ENCODE measurements at regions not wholly inside any gene's neighbourhood (a gene's known extent, or its start where the extent isn't known, plus 50 kb on each side); places are given as distances from the start of the nearest gene placed in this dataset.

DNA sequence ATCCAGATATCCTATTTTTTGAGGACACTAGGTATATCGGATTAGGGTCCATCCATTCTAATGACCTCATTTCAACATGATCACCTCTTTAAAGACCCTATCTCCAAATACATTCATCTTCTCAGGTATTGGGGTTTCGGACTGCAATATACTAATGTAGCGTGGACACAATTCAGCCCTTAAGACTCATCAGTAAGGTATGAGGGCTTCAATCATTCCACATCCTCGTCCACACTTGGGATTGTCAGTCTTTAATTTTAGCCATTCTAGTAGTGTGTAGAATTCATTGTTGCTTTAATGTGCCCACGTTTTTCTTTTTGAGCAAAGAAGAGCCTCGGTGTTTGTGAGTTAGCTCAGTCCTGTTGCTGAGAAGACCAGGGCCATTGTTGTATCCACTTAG, 177.0 kb upstream of the TBX3 start:
- H3K36me3 ChIP-seq (ENCODE audit: control insufficient read depth in 1 of 2, insufficient read depth in 2 of 2, low read length in 2 of 2) = no peaks in the 10 kb centered on the region
- H3K27me3 ChIP-seq (ENCODE audit: insufficient read depth, low read length) = no peaks in the 10 kb centered on the region
- no peak overlapping the region for H3K23ac ChIP-seq (ENCODE audit: low read length)
- no peak overlapping the region for H3K14ac ChIP-seq (ENCODE audit: low read length)
- H3K4me3 ChIP-seq (ENCODE audit: low read depth, low read length) = no peak overlapping the region
- H2BK5ac ChIP-seq (ENCODE audit: low read depth, low read length, poor library complexity) = no peak overlapping the region
- no peak overlapping the region for H3K18ac ChIP-seq (ENCODE audit: low read length)
- no peaks in the 10 kb centered on the region for H3K9me3 ChIP-seq (ENCODE audit: insufficient read depth, low read depth, low read length)
- no peak overlapping the region for H3K9ac ChIP-seq (ENCODE audit: low read length)
- H4K12ac ChIP-seq (ENCODE audit: low read depth, low read length) = no peak overlapping the region
- no peak for DNase-seq
- no peak overlapping the region for H3K4me2 ChIP-seq (ENCODE audit: low read length)
- H4K91ac ChIP-seq (ENCODE audit: low read depth, low read length) = no peak overlapping the region
- H3K79me1 ChIP-seq (ENCODE audit: low read length) = no peaks in the 10 kb centered on the region
- H2AFZ ChIP-seq (ENCODE audit: insufficient read depth, low read length, poor library complexity) = no peak overlapping the region
- no peak overlapping the region for H2AK5ac ChIP-seq (ENCODE audit: low read length)
- no peak overlapping the region for H4K8ac ChIP-seq (ENCODE audit: low read depth, low read length)
- no peaks in the 10 kb centered on the region for H3K4me1 ChIP-seq (ENCODE audit: control insufficient read depth in 1 of 2, insufficient read depth in 2 of 2, low read length in 2 of 2)
- WGBS (ENCODE audit: extremely low coverage, insufficient coverage, insufficient read length) = no CpG with 5 or more reads among the region's 6 CpGs
- H3K27ac ChIP-seq (ENCODE audit: low read depth, low read length) = no peak overlapping the region
- no peaks in the 10 kb centered on the region for H3K79me2 ChIP-seq (ENCODE audit: control insufficient read depth, insufficient read depth, low read length, poor library complexity)
- H2BK12ac ChIP-seq (ENCODE audit: low read length) = no peak overlapping the region
- H3K4ac ChIP-seq (ENCODE audit: low read depth, low read length) = no peak overlapping the region
- H2BK120ac ChIP-seq (ENCODE audit: insufficient read depth, low read length, poor library complexity) = no peak overlapping the region

DNA sequence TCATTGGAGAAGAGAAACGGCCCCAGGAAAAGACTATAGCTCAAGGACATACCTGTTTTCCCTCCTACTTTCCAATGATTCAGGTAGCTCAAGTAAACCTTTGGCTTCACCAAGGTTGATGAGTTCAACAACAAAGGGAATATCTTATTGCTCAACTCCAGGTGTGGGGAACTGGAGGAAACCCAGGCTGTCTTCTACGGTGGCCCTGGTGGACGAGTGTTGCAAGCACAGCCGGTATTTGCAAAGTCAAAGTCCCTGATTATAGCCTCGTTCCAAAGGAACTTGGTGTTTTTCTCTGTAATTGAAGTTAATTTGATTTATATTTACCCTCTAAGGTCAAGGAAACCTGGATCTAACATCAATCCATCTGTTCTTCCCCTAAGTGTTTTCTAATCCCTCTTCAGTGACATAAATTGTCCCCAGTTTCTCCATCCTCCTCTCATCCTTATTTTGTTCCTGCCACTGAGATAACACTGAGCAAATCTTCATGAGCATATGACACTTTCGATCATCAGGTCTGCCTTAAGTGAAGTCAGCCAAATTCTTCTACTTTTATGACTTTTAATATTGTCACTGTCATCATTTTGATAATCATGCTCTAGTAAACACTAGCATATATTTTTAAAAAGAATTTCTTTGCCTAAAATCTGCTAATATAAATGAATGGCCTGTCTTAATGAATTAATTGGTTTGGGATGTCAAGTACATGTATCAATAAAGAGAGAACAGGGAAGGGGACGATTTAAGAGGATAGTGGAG, 174.6 kb upstream of the TBX3 start:
- Histone ChIP-seq H2BK120ac (ENCODE audit: insufficient read depth, low read length, poor library complexity) (no peak overlapping the region), H3K9me3 (ENCODE audit: insufficient read depth, low read depth, low read length) (peaks cover 2% of the 10 kb centered on the region), H3K79me2 (ENCODE audit: control insufficient read depth, insufficient read depth, low read length, poor library complexity) (no peaks in the 10 kb centered on the region), H3K4me3 (ENCODE audit: low read depth, low read length) (no peak overlapping the region), H4K12ac (ENCODE audit: low read depth, low read length) (no peak overlapping the region), H3K27ac (ENCODE audit: low read depth, low read length) (no peak overlapping the region), H3K23ac (ENCODE audit: low read length) (no peak overlapping the region), H2BK5ac (ENCODE audit: low read depth, low read length, poor library complexity) (no peak overlapping the region), H3K9ac (ENCODE audit: low read length) (no peak overlapping the region), H3K27me3 (ENCODE audit: insufficient read depth, low read length) (no peaks in the 10 kb centered on the region), H2AK5ac (ENCODE audit: low read length) (no peak overlapping the region), H4K91ac (ENCODE audit: low read depth, low read length) (no peak overlapping the region), H3K4me1 (ENCODE audit: control insufficient read depth in 1 of 2, insufficient read depth in 2 of 2, low read length in 2 of 2) (no peaks in the 10 kb centered on the region), H3K14ac (ENCODE audit: low read length) (no peak overlapping the region), H2BK12ac (ENCODE audit: low read length) (no peak overlapping the region), H3K36me3 (ENCODE audit: control insufficient read depth in 1 of 2, insufficient read depth in 2 of 2, low read length in 2 of 2) (no peaks in the 10 kb centered on the region), H2AFZ (ENCODE audit: insufficient read depth, low read length, poor library complexity) (no peak overlapping the region), H3K18ac (ENCODE audit: low read length) (no peak overlapping the region), H3K79me1 (ENCODE audit: low read length) (no peaks in the 10 kb centered on the region), H4K8ac (ENCODE audit: low read depth, low read length) (no peak overlapping the region), H3K4ac (ENCODE audit: low read depth, low read length) (no peak overlapping the region), H3K4me2 (ENCODE audit: low read length) (no peak overlapping the region)
- WGBS (ENCODE audit: extremely low coverage, insufficient coverage, insufficient read length) = no CpG with 5 or more reads among the region's 7 CpGs
- peak; percentile 11 to 49 for DNase-seq

DNA sequence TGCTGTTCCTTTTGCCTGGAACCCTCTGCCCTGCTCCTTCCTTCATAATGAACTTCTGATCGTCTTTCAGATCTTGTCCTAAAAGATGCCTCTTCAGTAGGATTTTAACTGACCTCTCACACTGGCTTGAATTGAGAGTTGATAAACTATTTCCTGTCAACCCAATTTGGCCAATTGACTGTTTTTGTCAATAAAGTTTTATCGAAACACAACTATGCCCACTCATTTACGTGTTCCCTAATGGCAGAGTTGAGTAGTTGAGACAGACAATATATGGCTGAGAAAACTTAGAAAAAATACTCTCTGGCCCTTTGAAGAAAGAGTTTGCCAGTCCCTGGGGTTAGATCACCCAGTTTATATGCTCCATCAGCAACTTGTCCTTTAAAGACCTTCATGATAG, 171.7 kb upstream of the TBX3 start:
- Histone ChIP-seq H3K4ac (ENCODE audit: low read depth, low read length) (no peak overlapping the region), H3K27me3 (ENCODE audit: insufficient read depth, low read length) (no peaks in the 10 kb centered on the region), H3K4me2 (ENCODE audit: low read length) (no peak overlapping the region), H2BK120ac (ENCODE audit: insufficient read depth, low read length, poor library complexity) (no peak overlapping the region), H3K79me1 (ENCODE audit: low read length) (no peaks in the 10 kb centered on the region), H2AK5ac (ENCODE audit: low read length) (no peak overlapping the region), H2BK12ac (ENCODE audit: low read length) (no peak overlapping the region), H3K9me3 (ENCODE audit: insufficient read depth, low read depth, low read length) (peaks cover 2% of the 10 kb centered on the region), H4K91ac (ENCODE audit: low read depth, low read length) (no peak overlapping the region), H2AFZ (ENCODE audit: insufficient read depth, low read length, poor library complexity) (no peak overlapping the region), H3K4me3 (ENCODE audit: low read depth, low read length) (no peak overlapping the region), H3K14ac (ENCODE audit: low read length) (no peak overlapping the region), H4K12ac (ENCODE audit: low read depth, low read length) (no peak overlapping the region), H3K36me3 (ENCODE audit: control insufficient read depth in 1 of 2, insufficient read depth in 2 of 2, low read length in 2 of 2) (no peaks in the 10 kb centered on the region), H2BK5ac (ENCODE audit: low read depth, low read length, poor library complexity) (no peak overlapping the region), H3K27ac (ENCODE audit: low read depth, low read length) (no peak overlapping the region), H3K9ac (ENCODE audit: low read length) (no peak overlapping the region), H3K18ac (ENCODE audit: low read length) (no peak overlapping the region), H4K8ac (ENCODE audit: low read depth, low read length) (no peak overlapping the region), H3K23ac (ENCODE audit: low read length) (no peak overlapping the region), H3K79me2 (ENCODE audit: control insufficient read depth, insufficient read depth, low read length, poor library complexity) (no peaks in the 10 kb centered on the region), H3K4me1 (ENCODE audit: control insufficient read depth in 1 of 2, insufficient read depth in 2 of 2, low read length in 2 of 2) (no peaks in the 10 kb centered on the region)
- no peak for DNase-seq
- no CpG with 5 or more reads among the region's 3 CpGs for WGBS (ENCODE audit: extremely low coverage, insufficient coverage, insufficient read length)

DNA sequence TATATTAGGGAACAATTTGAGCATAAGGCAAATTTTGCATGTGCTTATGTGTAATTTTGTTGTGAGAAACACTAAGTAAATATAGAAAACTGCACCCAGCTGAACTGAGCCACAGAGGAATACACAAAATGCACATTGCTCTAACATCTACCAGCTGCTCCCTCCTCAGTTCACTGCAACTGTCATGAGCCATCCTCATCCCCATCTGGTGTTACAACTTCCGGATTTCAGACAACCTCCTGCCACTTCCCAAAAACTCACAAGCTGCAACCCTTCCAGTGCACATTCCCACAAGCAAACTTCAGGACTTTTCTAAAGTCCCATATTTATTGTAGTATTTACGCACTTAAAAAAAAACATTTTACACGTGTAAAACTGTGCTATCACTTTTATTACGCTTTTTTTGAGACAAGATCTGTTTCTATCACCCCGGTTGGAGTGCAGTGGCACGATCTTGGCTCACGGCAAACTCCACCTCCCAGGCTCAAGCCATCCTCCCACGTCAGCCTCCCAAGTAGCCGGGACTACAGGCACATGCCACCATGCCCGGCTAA, 169.1 kb upstream of the TBX3 start:
- no peak overlapping the region for H3K9ac ChIP-seq (ENCODE audit: low read length)
- H4K8ac ChIP-seq (ENCODE audit: low read depth, low read length) = no peak overlapping the region
- H4K12ac ChIP-seq (ENCODE audit: low read depth, low read length) = no peak overlapping the region
- no peak overlapping the region for H3K23ac ChIP-seq (ENCODE audit: low read length)
- H3K4me1 ChIP-seq (ENCODE audit: control insufficient read depth in 1 of 2, insufficient read depth in 2 of 2, low read length in 2 of 2) = peaks cover 0 to 1% of the 10 kb centered on the region in 2 experiments
- H3K4ac ChIP-seq (ENCODE audit: low read depth, low read length) = no peak overlapping the region
- H3K9me3 ChIP-seq (ENCODE audit: insufficient read depth, low read depth, low read length) = peaks cover 2% of the 10 kb centered on the region
- H3K4me2 ChIP-seq (ENCODE audit: low read length) = no peak overlapping the region
- no peak for DNase-seq
- H2BK120ac ChIP-seq (ENCODE audit: insufficient read depth, low read length, poor library complexity) = no peak overlapping the region
- no peak overlapping the region for H3K18ac ChIP-seq (ENCODE audit: low read length)
- no peaks in the 10 kb centered on the region for H3K79me2 ChIP-seq (ENCODE audit: control insufficient read depth, insufficient read depth, low read length, poor library complexity)
- no peaks in the 10 kb centered on the region for H3K36me3 ChIP-seq (ENCODE audit: control insufficient read depth in 1 of 2, insufficient read depth in 2 of 2, low read length in 2 of 2)
- H3K27me3 ChIP-seq (ENCODE audit: insufficient read depth, low read length) = no peaks in the 10 kb centered on the region
- WGBS (ENCODE audit: extremely low coverage, insufficient coverage, insufficient read length) = no CpG with 5 or more reads among the region's 10 CpGs
- no peak overlapping the region for H3K4me3 ChIP-seq (ENCODE audit: low read depth, low read length)
- no peak overlapping the region for H3K27ac ChIP-seq (ENCODE audit: low read depth, low read length)
- no peak overlapping the region for H2AFZ ChIP-seq (ENCODE audit: insufficient read depth, low read length, poor library complexity)
- H3K79me1 ChIP-seq (ENCODE audit: low read length) = no peaks in the 10 kb centered on the region
- H2BK5ac ChIP-seq (ENCODE audit: low read depth, low read length, poor library complexity) = no peak overlapping the region
- H3K14ac ChIP-seq (ENCODE audit: low read length) = no peak overlapping the region
- H2BK12ac ChIP-seq (ENCODE audit: low read length) = no peak overlapping the region
- no peak overlapping the region for H2AK5ac ChIP-seq (ENCODE audit: low read length)
- H4K91ac ChIP-seq (ENCODE audit: low read depth, low read length) = no peak overlapping the region

All from trophoblast cell (in vitro differentiated cells and primary cell).